T-helper 1 cell treated with Interleukin-12 subunit alpha and Interleukin-12 subunit beta and Interleukin-4 antibody, amounts not matched to agents 30 ng/mL and 1 ng/mL, for 36 hours (primary cell): ENCODE measurements at regions not wholly inside any gene's neighbourhood (a gene's known extent, or its start where the extent isn't known, plus 50 kb on each side); places are given as distances from the start of the nearest gene placed in this dataset.

ENCODE experiments used
- intact Hi-C: fragments of 100-400 bp; cut with micrococcal nuclease; formaldehyde crosslinking; loops from one replicate; pipeline ENCODE4 v1.15.1; 2024

DNA sequence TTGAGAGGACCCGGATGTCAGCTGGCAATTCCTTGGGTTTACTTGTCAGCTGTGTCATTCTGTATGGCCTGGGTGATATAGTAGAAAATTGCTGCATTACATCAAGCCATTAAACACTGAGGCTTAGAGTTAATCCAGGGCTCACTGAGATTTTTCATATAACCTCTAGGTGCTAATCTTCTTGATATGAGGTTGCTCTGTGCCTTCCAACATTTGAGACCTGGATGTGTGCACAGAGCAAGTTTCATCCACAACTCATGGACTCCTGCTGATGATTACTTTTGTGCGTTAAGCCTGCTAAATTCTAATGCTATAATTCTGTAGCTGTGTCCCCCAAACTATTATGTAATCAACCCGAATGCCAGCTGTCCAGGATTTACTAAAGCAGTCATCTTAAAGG lies 178.4 kb upstream of the CDH20 start:
- intact Hi-C loops: no loop called here

- intact Hi-C loops: no loop called here
Observed at GRCh38 chr18:61155586-61155985, 177.6 kb upstream of the CDH20 start.

DNA sequence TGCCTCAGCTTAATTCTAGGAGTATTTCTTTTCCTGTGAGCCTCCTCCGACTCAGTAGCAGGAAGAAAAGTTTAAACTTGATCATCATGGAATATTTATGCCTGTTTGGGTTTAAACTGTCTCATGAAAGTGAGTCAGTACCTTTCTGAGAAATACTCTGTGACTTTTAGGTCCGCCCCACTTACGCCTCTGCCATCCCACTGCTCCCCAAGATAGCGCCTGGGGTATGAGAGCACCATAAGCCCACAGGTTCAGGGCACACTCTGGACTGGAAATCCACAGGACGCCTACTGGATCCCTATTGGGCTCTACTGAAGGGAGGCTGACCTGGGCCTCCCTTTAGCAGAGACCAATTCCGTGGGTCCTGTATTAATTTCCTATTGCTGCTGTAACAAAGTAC lies 175.8 kb upstream of the CDH20 start:
- intact Hi-C loops: no loop called here

DNA sequence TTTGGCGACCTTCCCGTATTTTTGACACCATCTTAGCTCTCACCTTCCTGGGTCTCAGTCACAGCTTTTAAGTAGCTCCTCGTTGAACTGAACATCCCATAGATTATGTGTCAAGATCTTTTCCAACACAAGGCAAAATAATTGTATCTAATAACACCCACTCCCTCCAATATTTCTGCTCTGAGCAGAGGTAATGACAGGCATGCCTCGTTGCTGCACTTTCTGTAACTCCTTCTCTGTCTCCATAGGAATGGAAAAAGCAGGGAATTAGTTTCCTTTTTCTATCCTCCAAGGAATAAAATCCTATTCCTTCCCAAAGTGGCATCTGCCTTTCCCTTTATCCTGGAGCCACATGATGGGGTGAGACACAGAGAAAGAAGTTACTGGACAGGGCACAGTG lies 174.0 kb upstream of the CDH20 start:
- intact Hi-C loops: no loop called here

DNA sequence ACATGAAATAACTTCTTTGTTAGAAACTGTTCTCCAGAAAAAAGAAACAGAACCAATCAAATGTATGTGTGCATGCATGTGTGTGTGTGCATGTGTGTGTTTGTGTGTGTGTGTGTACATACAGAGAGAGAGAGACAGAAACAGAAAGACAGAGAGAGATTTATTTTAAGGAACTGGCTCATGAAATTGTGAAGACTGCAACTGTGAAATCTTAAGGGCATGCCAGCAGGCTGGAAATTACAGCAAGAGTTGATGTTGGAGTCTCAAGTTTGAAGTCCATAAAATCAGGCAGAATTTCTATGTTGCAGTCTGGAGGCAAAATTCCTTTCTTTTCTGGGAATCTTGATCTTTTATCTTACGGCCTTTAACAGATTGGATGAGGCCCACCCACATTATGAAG lies 168.9 kb upstream of the CDH20 start:
- intact Hi-C loops: no loop called here

DNA sequence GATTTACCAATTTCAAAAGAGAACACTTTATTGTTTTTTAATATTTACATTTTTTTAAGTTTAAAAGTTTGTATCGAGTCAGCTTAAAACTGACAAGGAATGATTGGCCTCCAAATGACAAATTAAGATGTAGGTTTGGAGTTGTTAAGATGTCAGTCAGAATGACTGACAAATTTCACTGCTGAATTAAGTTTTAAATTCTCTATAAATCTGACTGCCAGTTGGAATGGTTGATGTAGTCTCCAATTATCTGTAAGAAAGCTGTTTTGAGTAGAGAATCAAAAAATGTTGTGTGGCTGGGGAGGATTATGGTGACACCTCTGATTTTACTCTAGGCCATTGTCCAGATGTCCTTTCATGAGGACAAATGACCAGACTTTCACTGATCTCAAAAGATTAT lies 165.3 kb upstream of the CDH20 start:
- intact Hi-C loops: loop anchor here (1.0 kb wide), 1 partner anchor 29 kb away; no protein-coding TSS in a partner anchor

GRCh38 chr18:61169386-61169785 lies 163.8 kb upstream of the CDH20 start:
- intact Hi-C loops: no loop called here

DNA sequence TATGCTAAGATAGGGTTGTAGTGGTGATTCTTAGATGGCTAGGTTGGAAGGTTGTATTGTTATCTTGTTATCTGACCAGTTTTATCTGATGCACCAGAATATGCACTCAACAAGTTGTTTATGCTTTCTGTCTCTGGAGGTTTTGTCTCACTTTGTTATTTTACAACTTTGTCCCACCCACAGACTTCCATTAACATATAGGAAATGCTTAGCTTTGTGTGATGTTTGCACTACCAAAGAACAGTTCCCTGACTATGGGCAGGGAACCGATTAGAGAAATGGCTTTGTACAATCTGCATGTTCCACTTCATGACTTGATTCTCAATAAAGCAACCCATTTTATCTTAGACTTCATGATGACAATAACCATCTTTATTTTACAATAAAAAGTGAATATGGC lies 160.6 kb upstream of the CDH20 start:
- intact Hi-C loops: no loop called here

- intact Hi-C loops: no loop called here
Observed at GRCh38 chr18:61173554-61173953, 159.7 kb upstream of the CDH20 start.

- intact Hi-C loops: no loop called here
Observed at GRCh38 chr18:61183798-61184197, 149.4 kb upstream of the CDH20 start.

DNA sequence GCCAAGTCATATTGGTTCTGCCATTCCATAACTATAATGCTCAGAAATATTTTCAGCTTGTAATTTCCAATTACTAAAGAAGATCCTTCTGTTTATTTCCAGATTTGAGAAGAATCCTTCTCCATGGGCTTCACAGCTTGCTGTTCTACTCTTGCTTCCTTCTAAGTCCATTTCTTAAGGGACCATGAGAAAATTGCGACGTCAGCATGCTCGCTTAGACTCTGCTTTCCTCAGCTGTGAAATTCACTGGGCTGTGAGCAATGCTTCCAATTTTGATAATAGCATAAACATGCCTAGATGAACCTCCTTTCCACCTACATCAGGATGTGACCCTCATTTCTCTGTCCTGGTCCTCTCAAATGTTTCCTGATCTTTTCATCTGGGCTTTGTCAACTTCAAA lies 145.3 kb upstream of the CDH20 start:
- intact Hi-C loops: no loop called here

DNA sequence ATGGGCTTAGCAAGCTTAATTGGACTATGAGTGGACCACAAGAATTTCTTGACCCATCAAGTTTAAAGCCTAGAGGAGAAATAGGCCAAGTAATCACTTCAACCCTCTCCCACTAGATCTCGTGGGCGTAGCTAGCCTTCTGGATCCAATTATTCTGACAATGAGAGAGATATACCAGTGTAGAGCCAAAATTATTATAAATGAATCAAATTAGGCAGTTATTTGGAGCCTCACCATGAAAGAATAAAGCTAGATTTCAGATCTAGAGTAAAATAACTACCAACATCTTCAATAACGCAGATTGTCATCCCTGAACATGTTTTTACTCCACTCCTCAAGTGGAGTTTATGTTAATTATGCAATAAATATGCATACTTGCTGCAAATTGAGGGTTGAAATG lies 143.9 kb upstream of the CDH20 start:
- intact Hi-C loops: no loop called here

- intact Hi-C loops: no loop called here
Observed at GRCh38 chr18:61194726-61195125, 138.5 kb upstream of the CDH20 start.

GRCh38 chr18:61196750-61197149 lies 136.5 kb upstream of the CDH20 start:
- intact Hi-C loops: loop anchor here (1.0 kb wide), 1 partner anchor 29 kb away; no protein-coding TSS in a partner anchor

- intact Hi-C loops: no loop called here
Observed at GRCh38 chr18:61198486-61198885, 134.7 kb upstream of the CDH20 start.

DNA sequence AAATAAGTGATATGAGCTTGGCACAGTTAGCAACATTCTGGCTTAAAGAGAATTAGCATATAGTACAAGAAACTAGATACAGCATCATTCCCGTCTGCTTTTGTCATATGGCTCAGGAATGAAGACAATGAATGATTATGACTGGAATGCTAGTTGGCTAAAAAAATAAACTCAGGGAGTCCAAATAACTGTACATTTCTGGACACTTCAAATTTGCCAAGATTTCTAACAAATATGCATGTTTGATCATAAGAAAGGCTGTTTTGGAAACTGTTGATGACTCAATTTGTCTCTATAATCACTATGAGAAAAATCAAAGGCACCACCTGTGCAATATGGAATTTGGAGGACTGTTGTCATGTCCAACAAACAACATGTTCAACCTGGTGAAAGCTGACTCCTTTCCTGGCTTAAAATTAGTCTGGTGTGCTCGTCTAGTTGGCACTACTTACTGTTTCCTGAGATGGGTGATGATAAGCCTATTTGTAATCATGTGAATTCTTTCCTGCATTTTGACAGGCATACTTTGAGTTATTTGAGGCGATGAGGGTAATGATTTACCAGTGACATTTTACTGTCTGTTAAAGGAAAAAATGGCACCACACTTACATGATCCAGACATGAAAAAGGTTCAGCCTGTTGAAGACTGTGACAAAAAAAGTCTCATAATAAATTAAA lies 133.9 kb upstream of the CDH20 start:
- intact Hi-C loops: no loop called here

GRCh38 chr18:61201511-61201910 lies 131.7 kb upstream of the CDH20 start:
- intact Hi-C loops: no loop called here

DNA sequence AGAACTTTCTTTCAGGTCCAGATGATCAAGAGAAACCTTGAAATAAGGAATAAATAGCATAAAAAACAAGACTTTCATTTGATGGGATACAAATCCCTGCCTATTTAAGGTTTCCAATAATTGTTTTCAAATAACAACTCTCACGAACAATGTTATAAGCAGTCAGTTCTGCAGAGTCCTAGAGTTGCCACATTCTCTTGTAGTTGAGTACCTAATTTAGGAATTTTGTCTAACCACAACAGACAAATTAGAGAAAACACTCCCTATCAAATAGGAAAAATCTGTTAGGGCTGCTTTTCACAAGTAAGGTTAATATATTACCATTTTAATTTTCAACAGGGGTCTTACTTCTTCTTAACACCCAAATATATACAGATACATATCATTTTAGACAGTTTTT lies 130.1 kb upstream of the CDH20 start:
- intact Hi-C loops: no loop called here

GRCh38 chr18:61209801-61210200 lies 123.4 kb upstream of the CDH20 start:
- intact Hi-C loops: no loop called here

DNA sequence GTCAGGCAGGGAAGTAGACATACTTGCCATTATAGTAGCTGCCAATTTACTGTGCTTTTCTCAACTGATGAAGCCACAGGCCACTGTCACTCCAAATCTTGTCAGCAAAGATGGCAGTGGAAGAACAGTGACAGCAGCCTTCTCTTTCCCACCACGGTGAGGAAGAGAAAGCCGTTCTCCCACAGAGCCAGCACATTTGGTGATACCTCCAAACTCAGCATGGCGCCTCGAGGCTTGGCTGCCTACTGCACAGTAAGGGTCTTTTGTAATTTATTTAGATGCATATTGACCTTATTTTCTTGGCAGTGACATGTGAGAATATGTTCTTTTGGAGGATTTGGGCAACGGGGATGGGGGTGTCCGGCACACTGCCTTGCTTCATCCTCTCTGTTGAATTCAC lies 117.2 kb upstream of the CDH20 start:
- intact Hi-C loops: no loop called here

DNA sequence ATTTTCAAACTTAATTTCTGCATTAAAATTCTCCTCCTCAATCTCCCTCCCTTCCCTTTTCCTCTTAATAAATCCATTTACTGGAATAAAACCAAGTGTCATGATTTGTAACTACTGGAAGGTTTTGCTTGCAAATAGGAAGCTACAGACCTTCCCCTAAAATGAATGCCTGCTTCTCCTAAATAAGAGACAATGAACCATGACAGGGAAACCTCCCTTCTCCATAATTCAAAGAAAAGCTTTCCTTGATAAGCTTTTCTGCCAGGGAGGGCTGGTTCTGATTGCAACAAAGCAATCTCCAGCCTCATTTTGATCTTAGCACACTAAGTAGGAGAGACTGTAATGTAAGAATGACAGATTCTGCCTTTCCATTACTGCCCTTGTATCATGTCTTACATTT lies 111.0 kb upstream of the CDH20 start:
- intact Hi-C loops: no loop called here

DNA sequence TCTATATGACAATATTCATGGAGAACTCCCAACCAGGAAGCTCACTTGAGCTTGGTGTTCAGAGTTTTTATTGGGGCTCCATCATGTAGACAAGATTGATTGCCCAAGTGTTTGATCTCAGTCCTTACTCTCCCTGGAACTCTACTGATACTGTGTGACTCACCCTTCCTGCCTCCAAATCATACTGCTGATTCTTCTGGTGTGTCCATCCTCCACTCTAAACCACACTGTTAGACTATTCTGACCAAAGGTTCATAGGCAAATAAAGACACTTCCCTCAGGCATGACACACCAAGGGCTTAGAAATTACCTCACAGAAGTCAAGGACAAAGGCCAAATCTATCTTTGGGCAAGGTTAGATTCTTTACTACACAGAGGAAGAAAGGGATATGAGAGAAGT lies 107.9 kb upstream of the CDH20 start:
- intact Hi-C loops: no loop called here

GRCh38 chr18:61236356-61237057 lies 96.7 kb upstream of the CDH20 start:
- intact Hi-C loops: no loop called here
